GM21528 (cell line): ENCODE measurements at regions not wholly inside any gene's neighbourhood (a gene's known extent, or its start where the extent isn't known, plus 50 kb on each side); places are given as distances from the start of the nearest gene placed in this dataset.
"Not testable (repeated sequence)": the region's sequence is repeated elsewhere in the genome, so short reads cannot be mapped to it uniquely, and the experiment has no call there.

ENCODE experiments used
- ATAC-seq: cut with Tn5 transposase; IDR thresholded peaks from one replicate; pipeline ENCODE4 v1.9.1; 2021; ENCODE audit warnings: mild to moderate bottlenecking, moderate library complexity; ENCODE audit not compliant: unreplicated experiment, low FRiP score

DNA sequence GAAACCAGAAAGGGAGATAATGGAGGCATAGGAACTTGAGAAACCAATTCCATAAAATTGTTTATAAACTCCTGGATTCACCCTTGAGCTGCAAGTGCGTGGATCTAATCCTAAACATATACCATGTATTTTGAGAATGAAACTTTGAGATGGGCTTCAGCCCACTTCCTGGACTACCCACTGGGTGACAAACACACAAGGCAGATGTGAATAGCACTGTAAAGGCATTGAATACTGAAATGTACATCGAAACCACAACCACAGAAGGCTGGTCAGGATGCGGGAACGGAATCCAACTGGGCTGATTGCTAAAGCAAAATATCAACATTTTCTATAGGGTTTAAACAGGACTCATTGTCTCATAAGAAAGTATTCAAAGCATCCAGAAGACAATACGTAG is 228.5 kb upstream of the ZEB2 start:
- ATAC-seq, result no peak

DNA sequence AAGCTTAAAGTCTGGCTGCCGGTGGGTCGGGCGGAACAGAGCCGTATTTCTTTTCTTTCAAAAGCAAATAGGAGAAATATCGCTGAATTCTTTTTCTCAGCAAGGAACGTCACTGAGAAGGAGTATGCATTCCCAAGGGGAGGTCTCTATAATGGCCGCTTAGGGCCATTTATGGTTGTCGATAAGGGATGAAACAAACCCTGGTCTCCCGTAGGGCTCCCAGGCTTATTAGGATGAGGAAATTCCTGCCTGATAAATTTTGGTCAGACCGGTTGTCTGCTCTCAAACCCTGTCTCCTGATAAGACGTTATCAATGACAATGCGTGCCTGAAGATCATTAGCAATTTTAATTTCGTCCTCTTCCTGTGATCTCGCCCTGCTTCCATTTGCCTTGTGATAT is 227.7 kb upstream of the ZEB2 start:
- no peak for ATAC-seq

- ATAC-seq, result no peak
These were observed 225.5 kb upstream of the ZEB2 start for GRCh38 chr2:144745424-144745823.

DNA sequence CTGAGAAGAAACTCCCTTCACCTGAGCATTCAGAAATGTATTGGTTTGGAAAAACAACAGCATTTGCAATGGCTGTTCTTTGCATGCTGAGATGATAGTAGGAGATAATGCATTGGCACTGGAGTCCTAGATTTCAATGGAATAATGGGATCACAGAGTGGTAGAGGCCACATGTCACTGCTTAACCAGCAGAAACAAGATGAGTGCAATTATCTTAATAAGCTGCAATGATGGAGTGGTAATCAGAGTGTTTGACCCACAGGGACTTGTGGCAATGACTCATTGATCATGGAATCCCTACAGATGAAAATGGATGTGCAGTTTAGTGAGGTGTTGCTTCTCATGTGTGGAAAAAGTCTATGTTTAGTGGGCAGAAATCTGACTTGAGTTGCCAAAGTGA is 218.8 kb upstream of the ZEB2 start:
- ATAC-seq, result no peak

GRCh38 chr2:144730711-144731110 is 210.8 kb upstream of the ZEB2 start:
- ATAC-seq, result no peak

DNA sequence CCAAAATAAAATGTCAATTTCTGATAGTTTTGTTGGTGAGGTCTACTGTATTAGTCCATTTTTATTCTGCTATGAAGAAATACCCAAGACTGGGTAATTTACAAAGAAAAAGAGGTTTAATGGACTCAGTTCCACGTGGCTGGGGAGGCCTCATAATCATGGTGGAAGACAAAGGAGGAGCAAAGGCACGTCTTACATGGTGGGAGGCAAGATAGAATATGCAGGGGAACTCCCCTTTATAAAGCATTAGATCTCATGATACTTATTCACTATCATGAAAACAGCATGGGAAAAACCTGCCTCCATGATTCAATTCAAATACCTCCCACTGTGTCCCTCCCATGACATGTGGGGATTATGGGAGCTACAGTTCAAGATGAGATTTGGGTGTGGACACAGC is 204.5 kb upstream of the ZEB2 start:
- not testable (repeated sequence) for ATAC-seq

DNA sequence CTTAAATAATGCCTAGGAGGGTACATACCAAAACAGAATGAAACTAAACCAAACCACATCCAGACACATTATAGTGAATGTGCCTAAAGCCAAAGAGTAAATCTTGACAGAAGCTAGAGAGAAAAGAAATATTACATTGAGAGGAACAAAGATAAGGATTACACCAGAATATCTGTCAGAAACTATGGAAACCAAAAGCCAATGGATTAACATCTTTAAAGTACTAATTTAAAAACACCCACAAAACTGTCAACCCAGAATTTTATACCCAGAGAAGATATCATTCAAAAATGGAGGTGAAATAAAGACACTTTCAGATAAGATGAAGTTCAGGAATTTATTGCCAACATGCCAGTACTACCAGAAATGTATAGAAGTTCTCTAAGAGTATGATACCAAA is 198.5 kb upstream of the ZEB2 start:
- ATAC-seq, result no peak

GRCh38 chr2:144715992-144716391 is 196.1 kb upstream of the ZEB2 start:
- ATAC-seq, result no peak

GRCh38 chr2:144713410-144713809 is 193.5 kb upstream of the ZEB2 start:
- no peak for ATAC-seq

DNA sequence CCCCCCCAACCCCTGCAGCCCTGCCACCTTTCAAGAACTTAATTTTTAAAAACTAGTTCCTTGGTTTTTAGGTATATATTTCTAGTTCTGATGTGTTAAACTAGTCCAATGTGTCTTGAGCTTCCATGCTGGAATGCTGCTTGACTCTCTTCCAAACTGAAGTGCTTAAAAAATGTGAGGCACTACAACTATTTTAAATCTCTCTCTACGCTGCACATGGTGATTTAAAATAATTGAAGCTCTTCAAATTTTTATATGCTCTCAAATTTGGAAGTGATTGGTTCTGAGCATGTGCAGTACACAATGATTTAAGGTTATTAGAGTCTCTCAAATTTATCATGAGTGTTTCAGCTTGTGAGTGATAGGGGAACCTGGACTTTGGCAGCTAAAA is 192.6 kb upstream of the ZEB2 start:
- no peak for ATAC-seq

- ATAC-seq, result no peak
These were observed 192.0 kb upstream of the ZEB2 start for GRCh38 chr2:144711630-144712549.

DNA sequence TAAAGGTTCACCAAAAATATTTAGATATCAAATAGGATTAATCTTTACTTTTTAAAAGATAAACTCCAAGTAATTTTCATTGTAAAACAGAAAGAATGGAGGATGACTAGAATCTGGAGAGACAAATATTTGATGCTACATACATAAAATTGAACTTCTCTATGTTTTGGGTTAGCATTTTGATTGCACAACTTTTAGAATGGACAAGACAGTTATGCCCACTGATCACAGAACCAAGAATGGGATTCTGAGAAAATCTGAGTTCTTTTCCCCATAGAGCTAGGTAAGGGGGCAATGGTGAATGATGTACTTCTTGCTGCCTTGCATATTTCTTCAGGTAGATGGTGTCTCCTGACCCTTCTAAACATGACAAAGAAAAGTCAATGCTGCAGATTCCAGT is 191.2 kb upstream of the ZEB2 start:
- ATAC-seq, result no peak

DNA sequence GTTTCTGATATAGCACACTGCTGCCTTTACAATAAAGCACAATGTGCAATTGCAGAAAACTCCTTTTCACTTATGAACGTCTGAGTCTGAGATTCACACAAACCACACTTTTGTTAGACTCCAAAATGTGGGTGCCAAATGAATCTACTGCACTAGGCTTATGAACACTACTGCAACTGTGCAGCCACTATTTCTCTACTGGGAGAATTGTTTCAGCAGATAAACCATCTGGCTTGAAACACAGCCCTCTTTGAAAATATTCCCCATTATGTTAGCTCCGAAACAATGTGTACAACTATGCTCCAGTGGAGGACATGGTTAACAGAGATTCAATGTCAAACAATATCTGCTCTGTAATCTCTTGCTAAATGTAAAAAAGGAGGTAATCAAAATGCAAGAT is 188.7 kb upstream of the ZEB2 start:
- no peak for ATAC-seq

- ATAC-seq, result no peak
These were observed 187.9 kb upstream of the ZEB2 start for GRCh38 chr2:144707736-144708326.

- ATAC-seq, result no peak
These were observed 186.7 kb upstream of the ZEB2 start for GRCh38 chr2:144706647-144707046.

DNA sequence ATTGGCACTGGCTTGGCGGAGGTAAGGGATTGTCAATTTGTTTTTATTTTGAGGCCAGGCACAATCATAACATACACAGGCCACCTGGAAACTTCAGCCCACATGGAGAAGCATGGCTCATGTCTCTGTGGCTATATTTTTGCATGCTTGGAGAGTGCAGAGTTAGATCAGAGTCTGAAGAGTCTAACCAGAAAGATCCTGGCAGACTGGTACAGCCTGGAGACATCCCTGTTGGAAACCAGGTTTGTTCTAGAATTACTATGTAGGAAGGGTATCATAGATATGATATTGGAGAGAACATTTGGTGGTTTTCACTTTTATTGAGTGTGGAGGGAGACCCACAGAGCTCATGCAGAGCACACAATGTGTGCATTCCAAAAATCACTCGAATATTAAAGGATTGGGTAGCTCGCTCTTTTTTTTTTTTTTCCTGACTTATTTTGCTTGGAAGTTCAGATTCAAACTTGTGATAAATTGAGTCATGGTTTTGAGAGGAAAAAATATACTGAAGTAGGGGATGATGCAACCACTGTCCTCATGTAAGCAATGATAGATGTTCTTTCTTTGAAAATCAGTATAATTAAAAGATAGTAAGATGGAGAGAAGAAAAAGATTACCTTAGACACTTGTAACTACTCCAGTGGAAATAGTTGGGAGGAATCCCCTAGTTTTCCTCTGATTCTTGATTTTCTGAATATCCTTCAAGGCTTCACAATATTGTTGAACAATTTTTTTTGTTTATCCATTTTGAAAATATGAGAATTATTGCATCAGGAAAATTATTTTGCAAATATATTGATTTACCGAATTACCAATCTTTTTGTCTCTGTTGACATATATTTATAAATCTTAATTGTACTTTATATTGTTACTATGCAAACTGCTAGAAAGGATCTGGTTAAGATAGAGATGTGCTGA is 185.7 kb upstream of the ZEB2 start:
- no peak for ATAC-seq

GRCh38 chr2:144704709-144705095 is 184.8 kb upstream of the ZEB2 start:
- ATAC-seq, result no peak

GRCh38 chr2:144703852-144704708 is 184.2 kb upstream of the ZEB2 start:
- ATAC-seq, result no peak

- ATAC-seq, result no peak
These were observed 182.1 kb upstream of the ZEB2 start for GRCh38 chr2:144702051-144702450.

DNA sequence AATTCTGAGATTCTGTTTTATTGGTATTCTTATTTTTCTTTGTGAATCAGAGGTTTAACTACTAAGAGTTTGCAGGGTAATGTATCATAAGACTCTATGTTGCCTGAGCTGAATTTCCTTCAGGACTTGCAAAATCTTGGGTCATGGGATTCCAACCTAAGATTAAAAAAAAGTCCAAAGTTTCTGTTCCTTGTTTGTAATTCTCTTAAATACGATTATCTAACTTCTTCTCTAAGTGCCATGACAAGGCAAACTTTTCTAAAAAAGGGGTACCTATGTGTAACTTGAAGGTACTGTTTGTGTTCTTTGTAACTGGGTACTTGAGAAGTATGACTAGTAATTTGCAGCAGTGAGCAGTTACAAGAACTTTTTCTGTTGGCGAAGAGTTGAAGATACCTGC is 181.3 kb upstream of the ZEB2 start:
- no peak for ATAC-seq
